ENCODE measurements at regions not wholly inside any gene's neighbourhood (a gene's known extent, or its start where the extent isn't known, plus 50 kb on each side); places are given as distances from the start of the nearest gene placed in this dataset.

DNA sequence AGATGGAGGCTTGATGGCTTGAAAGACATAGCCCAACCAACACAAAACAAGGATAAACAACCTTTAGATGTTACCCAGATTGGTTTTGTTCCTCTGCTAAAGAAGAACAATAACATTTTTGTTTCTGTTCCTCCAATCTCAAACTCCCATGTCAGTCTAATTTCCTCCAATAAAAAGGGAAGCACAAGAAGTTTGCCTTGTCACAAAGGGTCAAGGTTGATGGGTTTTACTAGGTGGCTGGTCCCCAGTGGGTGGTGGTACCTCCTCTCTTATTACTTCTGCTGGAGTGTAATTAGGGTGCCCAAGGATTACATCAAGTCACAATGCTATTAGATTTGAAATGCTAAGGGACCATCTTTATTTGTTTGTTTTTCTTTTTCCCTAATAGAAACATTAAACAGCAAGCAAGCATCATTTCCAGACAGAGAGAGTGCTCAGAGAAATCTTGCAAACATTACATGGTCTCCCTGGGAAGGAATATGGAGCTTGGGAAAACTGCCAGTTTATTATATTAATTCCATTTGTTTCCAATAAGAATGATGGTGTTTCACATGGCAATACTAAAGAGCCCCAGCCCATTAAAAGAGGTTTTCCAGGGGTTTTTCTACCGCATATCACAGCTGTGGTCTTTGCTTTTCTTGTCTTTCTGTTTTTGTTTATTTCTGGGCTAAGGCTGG is 78.3 kb upstream of the AOAH start:
- no peak for DNase-seq (ENCODE audit: low read depth)

DNA sequence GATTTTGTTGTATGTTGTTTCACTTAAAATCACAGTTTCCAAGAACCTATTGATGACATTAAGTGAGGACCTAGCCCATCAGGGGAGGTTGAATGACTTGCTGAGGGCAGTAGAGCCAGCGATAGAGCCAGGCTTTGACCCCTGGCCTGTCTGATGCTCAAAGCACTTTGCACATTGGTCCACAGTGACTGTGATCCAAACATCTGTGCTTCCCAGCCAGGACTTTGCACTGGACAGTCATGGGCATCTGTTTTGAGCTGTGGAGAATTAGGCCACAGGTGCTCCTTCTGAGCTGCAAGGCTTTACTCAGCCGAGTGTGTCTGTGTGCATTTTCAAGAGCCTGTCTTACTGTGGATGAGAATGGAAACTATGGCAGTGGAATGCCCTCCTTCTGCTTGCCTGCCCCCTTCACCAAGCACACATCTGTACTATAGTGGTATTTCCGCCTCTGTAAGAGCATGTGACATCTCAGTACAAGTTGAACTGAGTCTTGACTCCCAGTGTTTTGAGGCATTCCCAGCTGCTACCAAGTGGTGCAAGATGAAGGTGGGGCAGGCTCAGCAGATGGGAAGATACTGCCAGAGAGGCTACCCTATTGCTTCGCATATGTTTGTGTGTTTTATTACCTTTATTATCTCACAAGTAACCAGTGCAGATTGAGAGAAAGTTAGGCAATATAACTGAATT is 72.7 kb upstream of the AOAH start:
- DNase-seq (ENCODE audit: low read depth): no peak

DNA sequence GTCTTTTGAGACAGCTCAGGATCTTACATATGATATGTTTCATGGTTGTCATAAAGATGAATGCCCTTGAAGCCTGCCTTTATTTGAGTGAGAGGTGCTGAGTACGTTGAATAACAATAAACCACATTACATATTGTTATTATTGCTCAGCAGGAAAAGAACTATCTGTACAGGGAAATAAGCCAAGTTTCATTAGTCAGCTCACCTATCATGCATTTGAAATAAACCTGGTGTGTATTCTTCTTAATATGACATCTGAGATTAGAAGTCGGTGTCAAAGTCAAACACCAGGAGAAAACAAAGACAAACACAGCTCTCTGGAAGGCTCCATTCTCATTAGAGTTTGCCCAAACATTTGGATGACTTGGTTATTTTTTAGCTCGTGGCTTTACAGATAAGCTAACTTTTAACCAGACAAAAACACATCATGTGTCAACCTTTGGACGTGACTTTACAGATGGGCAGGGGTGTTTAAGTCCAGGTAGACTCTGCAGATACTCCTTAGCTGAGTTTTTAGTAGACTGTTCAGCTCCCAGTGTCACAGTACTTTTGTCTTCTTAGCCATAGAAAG is 71.2 kb upstream of the AOAH start:
- no peak for DNase-seq (ENCODE audit: low read depth)

DNA sequence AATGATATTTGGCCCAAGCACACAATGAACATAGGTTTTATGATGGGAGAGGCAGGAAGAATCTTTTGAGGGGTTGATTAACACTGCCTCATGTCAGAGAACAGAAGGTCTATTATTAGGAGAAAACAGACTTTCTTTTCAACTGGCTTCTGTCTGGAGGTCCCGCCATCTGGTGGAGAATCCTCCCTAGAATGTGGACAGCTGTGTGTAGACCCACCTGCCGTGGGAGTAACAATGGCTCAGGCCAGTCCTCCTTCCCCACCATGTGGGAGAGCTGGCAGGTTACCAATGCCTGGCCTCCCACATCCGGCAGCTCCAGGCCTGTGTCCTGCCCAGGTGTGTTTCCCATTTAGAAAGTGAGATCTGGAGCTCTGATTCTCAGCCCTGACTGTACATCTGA is 70.4 kb upstream of the AOAH start:
- no peak for DNase-seq (ENCODE audit: low read depth)

DNA sequence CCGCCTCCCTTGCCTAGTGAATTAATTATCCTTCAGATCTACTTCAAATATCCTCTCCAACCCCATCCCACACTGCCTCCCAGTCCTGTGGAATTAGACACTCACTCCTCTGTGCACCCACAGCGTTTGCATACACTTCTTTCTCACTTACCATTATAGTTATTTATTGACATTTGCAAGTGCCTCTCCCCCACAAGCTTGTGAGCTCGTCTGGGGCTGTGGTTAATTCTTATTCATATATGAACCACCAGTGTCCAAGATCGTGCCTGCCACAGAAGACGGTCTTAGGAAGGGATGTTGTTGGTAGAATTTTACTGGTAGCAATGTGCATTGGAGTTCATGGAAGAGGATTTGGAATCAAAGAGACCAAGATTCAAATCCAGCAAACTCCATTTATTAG is 68.1 kb upstream of the AOAH start:
- no peak for DNase-seq (ENCODE audit: low read depth)

DNA sequence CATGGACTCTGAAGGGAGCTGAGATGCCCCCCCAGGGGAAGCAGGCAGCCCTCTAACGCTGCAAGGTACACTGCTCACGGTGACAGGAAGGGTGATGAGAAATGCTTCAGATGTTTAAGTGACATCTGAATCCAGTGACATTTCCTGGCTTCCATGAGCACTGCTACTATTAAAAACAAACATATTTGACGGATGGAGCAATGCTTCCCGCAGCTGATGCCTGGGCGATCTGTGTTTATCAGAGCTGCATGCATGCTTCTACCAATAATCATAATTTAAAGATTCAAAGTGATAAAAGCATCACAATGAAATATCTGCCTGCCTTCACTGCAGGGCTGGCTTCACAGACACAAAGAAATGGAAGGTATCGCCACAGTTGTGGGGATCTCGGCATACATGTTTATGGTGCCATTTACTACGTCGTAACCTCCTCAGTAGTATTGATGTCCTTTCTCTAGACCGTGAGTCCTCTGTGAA is 66.1 kb upstream of the AOAH start:
- no peak for DNase-seq (ENCODE audit: low read depth)

DNA sequence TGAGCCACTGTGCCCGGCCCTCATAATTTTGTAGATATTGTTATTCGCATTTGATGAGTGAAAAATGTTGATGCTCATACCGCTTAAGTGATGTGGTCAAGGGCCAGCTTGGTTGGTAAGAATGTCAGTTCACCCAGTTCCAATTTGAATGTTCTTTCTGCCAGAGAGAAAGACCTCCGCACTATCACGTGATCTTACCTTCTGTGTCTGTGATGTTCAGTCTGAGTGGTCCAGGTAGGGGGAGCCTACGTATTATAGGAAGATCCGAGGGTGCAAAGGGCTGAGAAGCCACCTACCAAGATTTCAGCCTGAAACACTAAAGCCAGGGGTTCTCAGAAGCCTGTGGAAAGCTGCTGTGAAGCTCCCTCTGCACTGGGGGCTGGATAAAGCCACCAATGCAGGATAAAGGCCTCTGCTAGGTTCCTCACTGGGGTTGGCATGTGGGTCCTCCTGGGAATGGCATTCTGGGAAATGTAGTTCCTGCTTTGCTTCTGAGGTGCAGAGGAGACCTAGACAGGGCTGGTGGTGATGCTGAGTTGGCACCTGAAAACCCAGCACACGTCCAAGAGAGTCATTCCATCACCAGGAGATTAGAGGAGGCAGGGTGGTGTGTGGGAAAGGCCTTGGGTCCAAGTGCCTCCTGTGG is 64.7 kb upstream of the AOAH start:
- no peak for DNase-seq (ENCODE audit: low read depth)

DNA sequence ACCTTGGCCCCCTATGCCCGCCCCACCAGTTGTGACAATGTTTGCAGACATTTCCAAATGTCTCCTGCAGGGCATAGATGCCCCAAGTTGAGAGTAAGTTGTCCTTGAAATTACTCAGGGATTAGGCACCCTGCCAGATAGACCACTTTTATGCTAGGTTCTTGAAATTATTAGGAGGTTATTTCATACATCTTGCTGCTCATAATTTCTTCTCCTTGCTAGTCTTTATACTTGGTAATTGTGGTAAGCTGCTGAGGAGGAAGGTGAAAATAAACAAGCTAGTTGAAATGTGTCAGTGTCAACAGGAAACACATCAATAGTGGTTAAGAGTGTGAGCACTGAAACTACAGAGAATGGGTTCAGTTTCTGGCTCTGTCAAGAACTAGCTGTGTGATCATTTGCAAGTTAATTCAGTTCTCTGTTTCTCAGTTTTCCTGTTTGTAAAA is 63.7 kb upstream of the AOAH start:
- DNase-seq (ENCODE audit: low read depth): no peak

DNA sequence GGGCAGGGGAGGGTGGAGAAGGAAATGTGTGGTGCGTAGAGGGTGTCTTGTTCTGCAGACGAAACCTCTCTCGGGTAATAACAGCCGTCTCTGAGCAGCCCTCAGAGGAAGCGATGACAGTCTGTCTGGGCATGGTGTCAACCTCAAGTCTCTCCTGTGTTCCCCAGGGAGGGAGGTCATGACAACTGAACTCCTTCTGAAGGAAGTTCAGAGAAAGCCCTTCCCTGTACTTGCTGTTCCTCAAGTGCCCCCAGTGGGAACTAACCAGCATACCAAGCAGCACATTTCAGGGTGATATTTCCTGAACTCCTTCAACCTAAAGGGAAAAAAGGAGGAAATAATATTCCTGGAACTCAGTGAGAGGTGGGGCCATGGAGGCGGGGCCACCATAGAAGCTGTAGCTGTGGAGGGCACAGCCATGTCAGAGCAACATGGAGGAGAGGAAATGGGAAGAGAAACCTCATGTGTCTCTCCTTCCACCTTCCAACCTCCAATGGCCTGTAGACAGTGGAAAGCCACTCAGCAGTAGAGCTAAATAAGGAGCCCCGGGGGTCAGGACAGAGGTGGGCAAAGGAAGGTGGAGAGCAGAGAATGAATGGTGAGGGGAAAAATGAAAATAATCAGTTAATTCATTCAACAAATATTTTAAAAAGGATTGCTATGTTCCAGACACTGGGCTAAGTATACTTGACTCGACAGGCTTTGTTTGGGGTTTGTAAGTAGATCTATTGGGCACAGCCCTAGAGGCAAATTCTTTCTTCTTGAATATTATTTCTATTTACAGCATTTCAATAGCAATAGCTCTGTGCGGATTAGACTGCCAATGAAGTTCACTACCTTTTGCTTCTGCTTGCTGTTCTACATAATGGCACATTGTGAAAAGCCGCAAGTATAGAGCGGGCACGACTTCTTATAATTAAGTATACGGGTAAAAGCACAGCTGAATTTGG is 61.0 kb upstream of the AOAH start:
- DNase-seq (ENCODE audit: low read depth): peak; percentile 36

DNA sequence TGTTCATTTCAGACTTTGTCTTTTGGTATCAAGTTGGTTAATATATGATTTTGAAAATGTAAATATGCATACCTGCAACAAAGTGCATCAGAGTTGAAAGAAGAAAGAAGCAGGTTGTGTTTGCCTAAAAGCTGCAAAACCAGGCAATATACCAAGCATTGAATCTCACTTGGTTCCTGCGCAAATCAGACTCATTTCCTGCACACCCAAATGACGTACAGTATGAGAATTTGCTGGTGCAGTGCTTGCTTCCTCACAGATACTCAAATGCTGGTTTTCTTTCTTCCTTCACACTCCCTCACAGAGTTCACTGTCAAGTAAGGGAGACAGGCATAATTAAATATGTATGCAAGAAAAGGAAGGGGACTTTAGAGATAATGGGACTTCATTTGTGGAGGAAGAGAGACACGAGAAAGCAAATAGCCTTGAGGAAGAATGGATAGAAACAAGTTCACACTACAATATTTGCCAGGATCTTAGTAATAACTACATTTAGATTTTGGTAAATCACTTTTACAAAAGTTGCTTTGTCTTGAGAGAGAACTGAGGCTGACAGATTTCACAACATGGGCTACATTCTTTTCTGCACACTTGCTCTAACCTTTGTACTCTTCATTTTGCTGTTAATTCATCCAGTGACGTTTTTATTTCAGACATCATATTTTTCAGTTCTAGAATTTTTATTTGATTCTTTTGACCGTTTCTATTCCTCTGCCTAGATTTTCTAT is 56.9 kb upstream of the AOAH start:
- no peak for DNase-seq (ENCODE audit: low read depth)

DNA sequence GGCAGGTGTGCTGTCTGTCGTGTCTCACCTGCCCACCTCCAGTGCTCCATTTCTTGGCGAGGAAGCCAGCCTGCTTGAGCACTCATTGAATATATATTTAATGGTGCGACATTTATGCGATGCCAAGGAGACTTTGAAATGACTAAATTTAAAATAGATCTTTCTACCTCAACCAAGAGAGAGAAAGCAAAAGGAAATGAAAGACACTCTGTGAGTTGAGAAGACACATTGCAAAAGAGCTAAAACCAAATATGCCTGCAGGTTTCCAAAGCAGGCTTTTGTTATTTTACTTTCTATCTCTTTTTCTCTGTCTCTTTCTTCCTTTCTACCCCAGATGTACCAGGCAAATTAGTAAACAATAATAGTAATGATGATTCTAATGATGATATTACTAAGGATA is 53.6 kb upstream of the AOAH start:
- no peak for DNase-seq (ENCODE audit: low read depth)

DNA sequence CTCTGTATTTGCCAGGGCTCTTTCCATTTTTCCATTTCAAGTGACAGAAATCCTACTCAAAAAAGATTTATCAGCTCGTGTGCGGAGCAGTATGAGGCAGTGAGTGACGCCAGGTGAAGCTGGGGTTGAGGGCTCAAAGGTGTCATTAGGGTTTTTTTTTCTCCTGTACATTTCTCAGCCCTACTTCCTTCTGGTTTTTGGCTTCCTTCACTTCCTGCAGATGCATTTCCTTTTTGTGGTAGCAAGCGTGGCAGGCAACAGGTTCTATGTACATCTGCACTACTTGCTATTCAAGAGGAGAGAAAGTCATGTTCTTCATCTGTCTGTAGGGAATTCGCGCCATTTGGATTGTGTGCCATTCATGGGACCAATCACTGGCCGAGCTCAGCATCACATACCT is 52.8 kb upstream of the AOAH start:
- DNase-seq (ENCODE audit: low read depth): no peak

DNA sequence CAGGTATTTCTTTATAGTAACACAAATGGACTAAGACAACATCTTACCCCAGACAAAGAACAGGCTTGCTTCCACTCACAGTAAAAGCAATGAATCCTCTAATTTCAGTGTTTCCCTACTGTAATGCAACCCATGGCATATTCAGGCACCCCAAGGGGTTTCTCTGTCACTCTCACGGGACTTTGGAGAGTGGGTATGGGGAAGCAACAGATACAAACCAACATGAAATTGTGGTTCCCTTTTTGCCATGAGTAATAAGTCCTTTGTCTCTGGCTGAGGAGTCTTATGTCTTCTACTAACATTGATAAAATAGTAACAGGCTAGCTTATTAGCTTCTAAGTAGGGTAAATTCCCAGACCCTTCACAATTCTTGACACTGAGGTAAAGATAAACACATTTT is 51.4 kb upstream of the AOAH start:
- DNase-seq (ENCODE audit: low read depth): no peak

DNA sequence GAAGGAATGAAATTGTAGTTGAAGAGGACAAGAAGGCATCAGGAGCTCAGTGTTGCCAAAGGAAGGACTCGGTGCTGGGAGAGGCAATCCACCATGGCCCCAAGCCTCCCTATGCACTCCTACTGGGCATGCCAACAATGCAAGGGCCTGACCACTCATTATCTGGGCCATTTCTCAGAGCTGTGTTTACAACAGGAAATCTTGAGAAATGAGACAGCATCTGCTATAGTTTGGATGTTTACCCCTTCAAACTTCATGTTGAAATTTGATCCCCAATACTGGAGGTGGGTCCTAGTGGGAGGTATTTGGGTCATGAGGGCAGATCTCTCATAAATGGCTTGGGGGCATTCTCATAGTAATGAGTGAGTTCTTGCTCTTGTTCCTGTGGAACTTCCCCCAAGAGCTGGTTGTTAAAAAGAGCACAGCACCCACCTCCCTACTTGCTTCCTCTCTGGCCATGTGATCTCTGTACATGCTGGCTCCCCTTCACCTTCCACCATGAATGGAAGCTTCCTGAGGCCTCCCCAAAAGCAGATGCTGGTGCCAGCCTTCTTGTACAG is 50.8 kb upstream of the AOAH start:
- no peak for DNase-seq (ENCODE audit: low read depth)

Data from stimulated activated CD8-positive, alpha-beta memory T cell treated with anti-CD3 and anti-CD28 coated beads, Interleukin-15, amount 100 ng/mL, for 1 hour (primary cell).